Fibroblast of lung (primary cell): ENCODE measurements at regions not wholly inside any gene's neighbourhood (a gene's known extent, or its start where the extent isn't known, plus 50 kb on each side); places are given as distances from the start of the nearest gene placed in this dataset.

Experiments
- EZH2 ChIP-seq: IDR thresholded peaks from 2 replicates; pipeline ENCODE4 v1.5.1; 2012; ENCODE audit warnings: low read length, control low read depth, mild to moderate bottlenecking; ENCODE audit errors: missing control alignments
- TF ChIP-seq, protein P1 (sequence below), 2 donors: IDR thresholded peaks in 1 of 2; conservative IDR thresholded peaks in 1 of 2; 1 replicate in 1 of 2; 2 replicates in 1 of 2; pipeline ENCODE4 v1.5.1; 2011 to 2012; ENCODE audit warnings: low read length in 2 of 2, control low read depth in 1 of 2, inconsistent platforms in 1 of 2, low read depth in 1 of 2, mild to moderate bottlenecking in 1 of 2

- TF ChIP-seq, protein P1, sequence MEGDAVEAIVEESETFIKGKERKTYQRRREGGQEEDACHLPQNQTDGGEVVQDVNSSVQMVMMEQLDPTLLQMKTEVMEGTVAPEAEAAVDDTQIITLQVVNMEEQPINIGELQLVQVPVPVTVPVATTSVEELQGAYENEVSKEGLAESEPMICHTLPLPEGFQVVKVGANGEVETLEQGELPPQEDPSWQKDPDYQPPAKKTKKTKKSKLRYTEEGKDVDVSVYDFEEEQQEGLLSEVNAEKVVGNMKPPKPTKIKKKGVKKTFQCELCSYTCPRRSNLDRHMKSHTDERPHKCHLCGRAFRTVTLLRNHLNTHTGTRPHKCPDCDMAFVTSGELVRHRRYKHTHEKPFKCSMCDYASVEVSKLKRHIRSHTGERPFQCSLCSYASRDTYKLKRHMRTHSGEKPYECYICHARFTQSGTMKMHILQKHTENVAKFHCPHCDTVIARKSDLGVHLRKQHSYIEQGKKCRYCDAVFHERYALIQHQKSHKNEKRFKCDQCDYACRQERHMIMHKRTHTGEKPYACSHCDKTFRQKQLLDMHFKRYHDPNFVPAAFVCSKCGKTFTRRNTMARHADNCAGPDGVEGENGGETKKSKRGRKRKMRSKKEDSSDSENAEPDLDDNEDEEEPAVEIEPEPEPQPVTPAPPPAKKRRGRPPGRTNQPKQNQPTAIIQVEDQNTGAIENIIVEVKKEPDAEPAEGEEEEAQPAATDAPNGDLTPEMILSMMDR (conservative IDR thresholded peaks at IDR 0.05 in 1 of 2, IDR thresholded peaks at IDR 0.05 in 1 of 2; ENCODE audit: low read depth in 1 of 2, low read length in 2 of 2), result no peak
- TF ChIP-seq EZH2, result no peak
Measured at GRCh38 chr22:48581796-48582469, 1245.7 kb downstream of the BRD1 start.
